HG03378 (cell line): ENCODE measurements at regions not wholly inside any gene's neighbourhood (a gene's known extent, or its start where the extent isn't known, plus 50 kb on each side); places are given as distances from the start of the nearest gene placed in this dataset.
"Not testable (repeated sequence)": the region's sequence is repeated elsewhere in the genome, so short reads cannot be mapped to it uniquely, and the experiment has no call there.

Experiments
- ATAC-seq: cut with Tn5 transposase; IDR thresholded peaks from one replicate; pipeline ENCODE4 v1.9.1; 2021; ENCODE audit warnings: mild to moderate bottlenecking, moderate library complexity; ENCODE audit not compliant: unreplicated experiment

- no peak for ATAC-seq
Observed at GRCh38 chr5:102049517-102049916, 246.6 kb downstream of the SLCO4C1 start.

- ATAC-seq = no peak
Observed at GRCh38 chr5:102048940-102049339, 247.1 kb downstream of the SLCO4C1 start.

- ATAC-seq = not testable (repeated sequence)
Observed at GRCh38 chr5:102047073-102047472, 249.0 kb downstream of the SLCO4C1 start.

GRCh38 chr5:102040326-102040725 is 255.8 kb downstream of the SLCO4C1 start:
- no peak for ATAC-seq

- ATAC-seq = no peak
Observed at GRCh38 chr5:102036927-102037326, 259.2 kb downstream of the SLCO4C1 start.

GRCh38 chr5:102031711-102032110 is 264.4 kb downstream of the SLCO4C1 start:
- no peak for ATAC-seq

GRCh38 chr5:102018690-102019089 is 277.4 kb downstream of the SLCO4C1 start:
- ATAC-seq = no peak

- ATAC-seq = no peak
Observed at GRCh38 chr5:102018279-102018678, 277.8 kb downstream of the SLCO4C1 start.

- no peak for ATAC-seq
Observed at GRCh38 chr5:102014371-102014770, 281.7 kb downstream of the SLCO4C1 start.

GRCh38 chr5:102010644-102011043 is 285.4 kb downstream of the SLCO4C1 start:
- no peak for ATAC-seq

- ATAC-seq = no peak
Observed at GRCh38 chr5:101997235-101997634, 298.8 kb downstream of the SLCO4C1 start.

- no peak for ATAC-seq
Observed at GRCh38 chr5:101995585-101995984, 300.5 kb downstream of the SLCO4C1 start.

- ATAC-seq = no peak
Observed at GRCh38 chr5:101991486-101991885, 304.6 kb downstream of the SLCO4C1 start.

GRCh38 chr5:101989659-101990058 is 306.4 kb downstream of the SLCO4C1 start:
- ATAC-seq = no peak

GRCh38 chr5:101977729-101978345 is 318.2 kb downstream of the SLCO4C1 start:
- peak; percentile 92 for ATAC-seq

- no peak for ATAC-seq
Observed at GRCh38 chr5:101976933-101977332, 319.2 kb downstream of the SLCO4C1 start.

- ATAC-seq = no peak
Observed at GRCh38 chr5:101969742-101970141, 326.3 kb downstream of the SLCO4C1 start.

GRCh38 chr5:101966476-101966875 is 329.6 kb downstream of the SLCO4C1 start:
- ATAC-seq = no peak

GRCh38 chr5:101955891-101956290 is 340.2 kb downstream of the SLCO4C1 start:
- no peak for ATAC-seq

GRCh38 chr5:101950019-101950418 is 346.1 kb downstream of the SLCO4C1 start:
- ATAC-seq = no peak

GRCh38 chr5:101948615-101949014 is 347.5 kb downstream of the SLCO4C1 start:
- no peak for ATAC-seq

- peak; percentile 56 for ATAC-seq
Observed at GRCh38 chr5:101943784-101944183, 352.3 kb downstream of the SLCO4C1 start.

- ATAC-seq = peak; percentile 90
Observed at GRCh38 chr5:101942321-101942882, 353.7 kb downstream of the SLCO4C1 start.
